ENCODE measurements at regions not wholly inside any gene's neighbourhood (a gene's known extent, or its start where the extent isn't known, plus 50 kb on each side); places are given as distances from the start of the nearest gene placed in this dataset.

GRCh38 chr10:9875353-9875752 lies 1142.3 kb upstream of the CELF2 start:
- H3K27me3 ChIP-seq (replicated peaks in 1 of 2; ENCODE audit: control insufficient read depth in 2 of 2, insufficient read depth in 2 of 2, low read length in 1 of 2), result no peaks in the 10 kb centered on the region
- no peaks in the 10 kb centered on the region for H3K4me1 ChIP-seq (ENCODE audit: control insufficient read depth, insufficient read depth, low read length)
- whole genome bisulfite sequencing (ENCODE audit: insufficient coverage, insufficient replicate concordance, low lambda C conversion rate, missing lambda C conversion rate), result 10% methylated on average over 5 of the region's 5 CpGs
- ChIA-PET POLR2A (no interaction called here), RAD21 (ENCODE audit: unreplicated experiment) (no interaction called here), SMC1A (ENCODE audit: uncharacterized antibody, unreplicated experiment) (no interaction called here), CTCF (no interaction called here)
- intact Hi-C loops (cut with micrococcal nuclease; ENCODE audit: unreplicated experiment), result no loop called here
- H3K79me2 ChIP-seq (ENCODE audit: control insufficient read depth, insufficient read depth, low read length), result no peaks in the 10 kb centered on the region
- no peak overlapping the region for H3K4me2 ChIP-seq (ENCODE audit: control insufficient read depth, insufficient read depth)
- FAIRE-seq (no peak), DNase-seq (ENCODE audit: low read depth, low spot score) (no peak), ATAC-seq (no peak)
- no peak overlapping the region for H2AFZ ChIP-seq (ENCODE audit: control insufficient read depth, low read depth, low read length)
- no TSS peak for BruUV-seq (replicated peaks)
- H3K4me3 ChIP-seq, result no peak overlapping the region
- in situ Hi-C loops (cut with MboI), result no loop called here
- H4K20me1 ChIP-seq (ENCODE audit: control insufficient read depth, insufficient read depth), result no peaks in the 10 kb centered on the region
- H3K9ac ChIP-seq (ENCODE audit: control insufficient read depth, insufficient read depth, low read length), result no peak overlapping the region
- no peak overlapping the region for H3K27ac ChIP-seq (ENCODE audit: control insufficient read depth, insufficient read depth)
- H3K36me3 ChIP-seq (ENCODE audit: control insufficient read depth in 2 of 2, insufficient read depth in 2 of 2, low read length in 1 of 2), result no peaks in the 10 kb centered on the region
- H3K9me3 ChIP-seq (replicated peaks; ENCODE audit: control insufficient read depth, insufficient read depth, low read length), result no peaks in the 10 kb centered on the region
- TF ChIP-seq POLR2AphosphoS2 (IDR thresholded peaks at IDR 0.05; ENCODE audit: low read depth, low read length), result no peak
- no peak for TF ChIP-seq CEBPB (IDR thresholded peaks at IDR 0.05; ENCODE audit: borderline replicate concordance in 1 of 2, low read depth in 2 of 2, low read length in 2 of 2)
- TF ChIP-seq EGR1 (IDR thresholded peaks at IDR 0.05; ENCODE audit: borderline replicate concordance in 1 of 2, low read depth in 2 of 2, low read length in 2 of 2), result no peak
- TF ChIP-seq IRF3 (IDR thresholded peaks at IDR 0.05), result no peak
- TF ChIP-seq RELA (IDR thresholded peaks at IDR 0.05; ENCODE audit: borderline replicate concordance, partially characterized antibody), result no peak
- TF ChIP-seq SRF (IDR thresholded peaks at IDR 0.05; ENCODE audit: low read depth in 2 of 2, low read length in 2 of 2), result no peak
- no peak for TF ChIP-seq ATF7 (IDR thresholded peaks at IDR 0.05; ENCODE audit: low read depth)
- TF ChIP-seq EED (IDR thresholded peaks at IDR 0.05; ENCODE audit: low read depth), result no peak
- no peak for TF ChIP-seq ZBTB11 (CRISPR knock-in tag; IDR thresholded peaks at IDR 0.05)
- no peak for TF ChIP-seq NFYA (IDR thresholded peaks at IDR 0.05; ENCODE audit: borderline replicate concordance, low read depth, low read length)
- TF ChIP-seq SPI1 (IDR thresholded peaks at IDR 0.05; ENCODE audit: borderline replicate concordance, insufficient read depth, low read depth, low read length), result no peak
- TF ChIP-seq HDAC6 (IDR thresholded peaks at IDR 0.05; ENCODE audit: unreplicated experiment), result no peak
- TF ChIP-seq ASH2L (IDR thresholded peaks at IDR 0.05; ENCODE audit: borderline replicate concordance, low read depth), result no peak
- TF ChIP-seq NR2C1 (IDR thresholded peaks at IDR 0.05), result no peak
- no peak for TF ChIP-seq TBL1XR1 (IDR thresholded peaks at IDR 0.05; ENCODE audit: low read depth, low read length)
- no peak for TF ChIP-seq CHD2 (IDR thresholded peaks at IDR 0.05; ENCODE audit: borderline replicate concordance, low read depth, low read length)
- TF ChIP-seq SMARCA5 (IDR thresholded peaks at IDR 0.05), result no peak
- TF ChIP-seq CHD4 (IDR thresholded peaks at IDR 0.05), result no peak
- TF ChIP-seq DPF2 (IDR thresholded peaks at IDR 0.05), result no peak
